ENCODE measurements at regions not wholly inside any gene's neighbourhood (a gene's known extent, or its start where the extent isn't known, plus 50 kb on each side); places are given as distances from the start of the nearest gene placed in this dataset.

DNA sequence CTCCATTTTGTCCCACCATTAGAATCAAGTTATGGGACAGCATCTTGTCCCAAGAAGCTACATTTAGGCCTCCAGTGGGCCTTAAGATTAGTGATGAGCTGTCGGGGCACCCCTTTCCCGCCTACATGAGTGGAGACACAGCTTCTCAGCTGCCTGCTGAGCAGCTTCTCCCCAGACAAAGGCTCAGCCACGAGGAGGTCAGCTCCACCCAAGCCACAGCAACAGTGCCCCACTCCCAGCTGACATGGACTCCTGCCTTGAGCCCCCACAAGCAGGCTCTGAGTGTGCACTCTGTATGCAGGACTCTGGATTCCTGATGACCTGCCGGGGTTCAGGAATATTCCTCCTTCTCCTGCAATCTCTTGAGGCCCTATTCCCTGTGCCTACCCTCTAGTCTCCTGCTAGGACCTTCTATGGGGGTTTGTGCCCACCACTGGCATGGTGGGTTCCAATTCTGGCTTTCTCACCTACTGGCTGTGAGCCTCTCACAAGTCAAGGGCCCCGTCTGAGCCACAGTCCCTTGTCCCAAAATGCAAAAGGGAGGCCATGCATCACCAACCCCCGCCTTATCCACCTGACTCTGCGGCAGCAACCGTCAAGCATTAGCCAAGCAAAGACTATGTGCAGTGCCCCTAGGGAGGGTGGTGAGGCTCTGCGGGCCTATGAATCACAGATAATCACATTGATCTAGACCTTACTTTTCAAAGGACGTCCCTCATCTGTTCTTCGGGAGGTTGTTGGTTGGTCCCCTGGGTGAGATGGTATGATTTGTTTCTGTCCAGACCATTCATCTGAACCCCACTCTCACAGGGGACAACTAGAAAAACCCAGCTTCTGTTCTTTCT lies 269.1 kb downstream of the MED10 start:
- TF ChIP-seq, protein P1, sequence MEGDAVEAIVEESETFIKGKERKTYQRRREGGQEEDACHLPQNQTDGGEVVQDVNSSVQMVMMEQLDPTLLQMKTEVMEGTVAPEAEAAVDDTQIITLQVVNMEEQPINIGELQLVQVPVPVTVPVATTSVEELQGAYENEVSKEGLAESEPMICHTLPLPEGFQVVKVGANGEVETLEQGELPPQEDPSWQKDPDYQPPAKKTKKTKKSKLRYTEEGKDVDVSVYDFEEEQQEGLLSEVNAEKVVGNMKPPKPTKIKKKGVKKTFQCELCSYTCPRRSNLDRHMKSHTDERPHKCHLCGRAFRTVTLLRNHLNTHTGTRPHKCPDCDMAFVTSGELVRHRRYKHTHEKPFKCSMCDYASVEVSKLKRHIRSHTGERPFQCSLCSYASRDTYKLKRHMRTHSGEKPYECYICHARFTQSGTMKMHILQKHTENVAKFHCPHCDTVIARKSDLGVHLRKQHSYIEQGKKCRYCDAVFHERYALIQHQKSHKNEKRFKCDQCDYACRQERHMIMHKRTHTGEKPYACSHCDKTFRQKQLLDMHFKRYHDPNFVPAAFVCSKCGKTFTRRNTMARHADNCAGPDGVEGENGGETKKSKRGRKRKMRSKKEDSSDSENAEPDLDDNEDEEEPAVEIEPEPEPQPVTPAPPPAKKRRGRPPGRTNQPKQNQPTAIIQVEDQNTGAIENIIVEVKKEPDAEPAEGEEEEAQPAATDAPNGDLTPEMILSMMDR (IDR thresholded peaks at IDR 0.05) = no peak
- TF ChIP-seq POLR2A (IDR thresholded peaks at IDR 0.05) (no peak), EP300 (IDR thresholded peaks at IDR 0.05; ENCODE audit: low read depth) (no peak), POLR2AphosphoS5 (IDR thresholded peaks at IDR 0.05) (no peak)

All from transverse colon (tissue), 4 donors.